HAP-1 (cell line): ENCODE measurements at regions not wholly inside any gene's neighbourhood (a gene's known extent, or its start where the extent isn't known, plus 50 kb on each side); places are given as distances from the start of the nearest gene placed in this dataset.
"Not testable (repeated sequence)": the region's sequence is repeated elsewhere in the genome, so short reads cannot be mapped to it uniquely, and the experiment has no call there.

Experiments used
- DNase-seq, 2 experiments: peaks; one replicate each; pipeline ENCODE4 v3.0.0-alpha.2; 2016 to 2020; ENCODE audit warnings: low spot score in 2 of 2
- H3K27me3 ChIP-seq: fragments of 250-450 bp; sonication (Bioruptor Pico); 2 replicates; pipeline ENCODE4 v1.5.1; 2020; ENCODE audit warnings: low read depth, mild to moderate bottlenecking, moderate library complexity
- H3K36me3 ChIP-seq: fragments of 250-450 bp; sonication (Bioruptor Pico); replicated peaks from 2 replicates; pipeline ENCODE4 v1.5.1; 2020; ENCODE audit warnings: mild to moderate bottlenecking
- H3K4me1 ChIP-seq: fragments of 250-450 bp; sonication (Bioruptor Pico); 2 replicates; pipeline ENCODE4 v1.5.1; 2020; ENCODE audit warnings: mild to moderate bottlenecking
- H3K4me3 ChIP-seq: fragments of 250-450 bp; sonication (Bioruptor Pico); 2 replicates; pipeline ENCODE4 v1.5.1; 2020; ENCODE audit warnings: mild to moderate bottlenecking, moderate library complexity
- H3K9me3 ChIP-seq: fragments of 250-450 bp; sonication (Bioruptor Pico); 2 replicates; pipeline ENCODE4 v1.5.1; 2020; ENCODE audit warnings: mild to moderate bottlenecking, moderate library complexity
- in situ Hi-C: fragments of 300-500 bp; cut with MboI; formaldehyde crosslinking; loops from 3 replicates; pipeline ENCODE4 v1.14.3; 2020; ENCODE audit warnings: low sequenced_read_pairs, inconsistent platforms, mixed read lengths

- no peaks in the 10 kb centered on the region for H3K9me3 ChIP-seq
- no peaks in the 10 kb centered on the region for H3K36me3 ChIP-seq
- no peaks in the 10 kb centered on the region for H3K4me1 ChIP-seq
- in situ Hi-C loops: no loop called here
- no peaks in the 10 kb centered on the region for H3K27me3 ChIP-seq
- H3K4me3 ChIP-seq: no peak overlapping the region
- no peak for DNase-seq
These were observed 654.2 kb upstream of the MAP3K7 start for GRCh38 chr6:91240878-91241603.

GRCh38 chr6:91221072-91221720, 634.3 kb upstream of the MAP3K7 start:
- Histone ChIP-seq H3K9me3 (no peaks in the 10 kb centered on the region), H3K27me3 (no peaks in the 10 kb centered on the region; the same call in 1 of the 2 replicates), H3K4me1 (no peaks in the 10 kb centered on the region), H3K4me3 (no peak overlapping the region), H3K36me3 (no peaks in the 10 kb centered on the region)
- DNase-seq: no peak
- in situ Hi-C loops: no loop called here

- Histone ChIP-seq H3K4me1 (no peaks in the 10 kb centered on the region), H3K36me3 (no peaks in the 10 kb centered on the region), H3K27me3 (no peaks in the 10 kb centered on the region), H3K9me3 (no peaks in the 10 kb centered on the region), H3K4me3 (no peak overlapping the region)
- in situ Hi-C loops: no loop called here
- no peak for DNase-seq
These were observed 626.5 kb upstream of the MAP3K7 start for GRCh38 chr6:91213229-91213901.

GRCh38 chr6:91198588-91199255, 611.9 kb upstream of the MAP3K7 start:
- Histone ChIP-seq H3K4me3 (no peak overlapping the region), H3K4me1 (no peaks in the 10 kb centered on the region), H3K9me3 (no peaks in the 10 kb centered on the region), H3K27me3 (no peaks in the 10 kb centered on the region), H3K36me3 (no peaks in the 10 kb centered on the region)
- in situ Hi-C loops: no loop called here
- no peak for DNase-seq

GRCh38 chr6:91196729-91197128, 609.9 kb upstream of the MAP3K7 start:
- in situ Hi-C loops: no loop called here
- H3K4me1 ChIP-seq: no peaks in the 10 kb centered on the region
- H3K27me3 ChIP-seq: no peaks in the 10 kb centered on the region
- no peak for DNase-seq
- H3K9me3 ChIP-seq: no peaks in the 10 kb centered on the region
- no peaks in the 10 kb centered on the region for H3K36me3 ChIP-seq
- no peak overlapping the region for H3K4me3 ChIP-seq

- Histone ChIP-seq H3K4me1 (no peaks in the 10 kb centered on the region), H3K9me3 (no peaks in the 10 kb centered on the region), H3K27me3 (no peaks in the 10 kb centered on the region), H3K36me3 (no peaks in the 10 kb centered on the region), H3K4me3 (no peak overlapping the region)
- in situ Hi-C loops: no loop called here
- no peak for DNase-seq
These were observed 606.6 kb upstream of the MAP3K7 start for GRCh38 chr6:91193446-91193845.

- H3K27me3 ChIP-seq, DNase-seq, H3K36me3 ChIP-seq, H3K9me3 ChIP-seq, in situ Hi-C loops, H3K4me1 ChIP-seq, H3K4me3 ChIP-seq: not testable (repeated sequence)
These were observed 603.2 kb upstream of the MAP3K7 start for GRCh38 chr6:91190041-91190440.

GRCh38 chr6:91185072-91185471, 598.2 kb upstream of the MAP3K7 start:
- in situ Hi-C loops: no loop called here

GRCh38 chr6:91181416-91181815, 594.5 kb upstream of the MAP3K7 start:
- DNase-seq: no peak
- Histone ChIP-seq H3K4me3 (no peak overlapping the region), H3K4me1 (no peaks in the 10 kb centered on the region), H3K27me3 (no peaks in the 10 kb centered on the region), H3K36me3 (no peaks in the 10 kb centered on the region), H3K9me3 (no peaks in the 10 kb centered on the region)
- in situ Hi-C loops: no loop called here

More at GRCh38 chr6:91185072-91185471, 598.2 kb upstream of the MAP3K7 start:
- no peaks in the 10 kb centered on the region for H3K27me3 ChIP-seq
- no peak for DNase-seq
- H3K4me1 ChIP-seq: no peaks in the 10 kb centered on the region
- no peak overlapping the region for H3K4me3 ChIP-seq
- H3K9me3 ChIP-seq: no peaks in the 10 kb centered on the region
- no peaks in the 10 kb centered on the region for H3K36me3 ChIP-seq

- DNase-seq: no peak
- in situ Hi-C loops: no loop called here
These were observed 586.8 kb upstream of the MAP3K7 start for GRCh38 chr6:91173651-91174050.

GRCh38 chr6:91173186-91173585, 586.3 kb upstream of the MAP3K7 start:
- DNase-seq: no peak
- no peaks in the 10 kb centered on the region for H3K27me3 ChIP-seq
- no peaks in the 10 kb centered on the region for H3K9me3 ChIP-seq
- H3K4me1 ChIP-seq: no peaks in the 10 kb centered on the region
- no peaks in the 10 kb centered on the region for H3K36me3 ChIP-seq
- in situ Hi-C loops: no loop called here
- no peak overlapping the region for H3K4me3 ChIP-seq

More at GRCh38 chr6:91173651-91174050, 586.8 kb upstream of the MAP3K7 start:
- Histone ChIP-seq H3K9me3 (no peaks in the 10 kb centered on the region), H3K4me3 (no peak overlapping the region), H3K27me3 (no peaks in the 10 kb centered on the region), H3K36me3 (no peaks in the 10 kb centered on the region), H3K4me1 (no peaks in the 10 kb centered on the region)

- Histone ChIP-seq H3K4me3 (no peak overlapping the region), H3K36me3 (no peaks in the 10 kb centered on the region), H3K4me1 (no peaks in the 10 kb centered on the region), H3K27me3 (no peaks in the 10 kb centered on the region), H3K9me3 (no peaks in the 10 kb centered on the region)
- no peak for DNase-seq
- in situ Hi-C loops: no loop called here
These were observed 585.0 kb upstream of the MAP3K7 start for GRCh38 chr6:91171754-91172462.

GRCh38 chr6:91167846-91168245, 581.0 kb upstream of the MAP3K7 start:
- in situ Hi-C loops: no loop called here
- no peak overlapping the region for H3K4me3 ChIP-seq
- no peaks in the 10 kb centered on the region for H3K4me1 ChIP-seq
- DNase-seq: no peak
- peaks cover 17% of the 10 kb centered on the region for H3K27me3 ChIP-seq
- H3K9me3 ChIP-seq: no peaks in the 10 kb centered on the region
- no peaks in the 10 kb centered on the region for H3K36me3 ChIP-seq
